ENCODE measurements at regions not wholly inside any gene's neighbourhood (a gene's known extent, or its start where the extent isn't known, plus 50 kb on each side); places are given as distances from the start of the nearest gene placed in this dataset.

DNA sequence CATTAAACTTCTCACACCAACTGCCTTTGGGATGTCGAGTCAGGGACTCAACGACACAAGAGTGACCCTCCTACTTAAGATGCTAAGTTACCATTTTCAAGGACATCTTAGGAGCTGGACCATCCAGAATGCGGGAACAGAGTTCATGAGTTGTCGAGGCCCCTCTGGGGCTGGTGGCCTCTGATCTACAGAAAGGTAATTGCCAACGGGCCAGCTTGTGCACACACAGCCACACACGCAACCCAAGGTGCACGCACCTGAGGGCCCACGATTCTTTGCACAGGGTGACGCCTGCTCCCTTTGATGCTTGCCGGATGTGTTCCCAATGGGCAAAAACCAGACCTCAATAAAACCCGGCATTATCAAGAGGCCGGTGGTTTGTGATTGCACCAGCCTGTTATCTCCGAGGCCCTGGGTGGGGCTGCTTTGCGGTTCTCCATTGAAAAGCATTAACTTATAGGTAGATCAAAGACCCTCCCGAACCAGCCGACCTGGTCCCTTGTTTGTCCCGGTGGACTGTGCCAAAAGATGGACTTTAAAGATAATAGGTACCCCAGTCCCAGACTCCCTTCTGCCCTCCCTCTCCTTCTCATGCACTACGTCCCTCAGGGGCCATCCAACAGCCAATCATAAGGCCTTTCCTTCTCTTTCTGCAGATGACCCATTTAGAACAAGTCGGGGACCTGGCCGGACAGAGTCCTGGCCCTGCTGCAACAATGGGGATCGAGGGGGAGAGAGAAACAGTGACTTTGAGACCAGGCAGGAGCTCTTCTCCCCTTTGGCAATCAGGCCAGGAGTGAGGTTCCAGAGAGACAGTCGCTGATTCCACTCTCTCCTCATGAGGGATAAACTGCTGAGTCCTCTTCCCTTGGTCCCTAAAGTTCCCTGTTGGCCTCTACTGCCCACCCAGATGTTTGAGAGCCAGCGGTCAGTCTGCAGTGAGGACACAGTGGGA, 292.5 kb downstream of the SOX9 start:
- TF ChIP-seq, protein P1, sequence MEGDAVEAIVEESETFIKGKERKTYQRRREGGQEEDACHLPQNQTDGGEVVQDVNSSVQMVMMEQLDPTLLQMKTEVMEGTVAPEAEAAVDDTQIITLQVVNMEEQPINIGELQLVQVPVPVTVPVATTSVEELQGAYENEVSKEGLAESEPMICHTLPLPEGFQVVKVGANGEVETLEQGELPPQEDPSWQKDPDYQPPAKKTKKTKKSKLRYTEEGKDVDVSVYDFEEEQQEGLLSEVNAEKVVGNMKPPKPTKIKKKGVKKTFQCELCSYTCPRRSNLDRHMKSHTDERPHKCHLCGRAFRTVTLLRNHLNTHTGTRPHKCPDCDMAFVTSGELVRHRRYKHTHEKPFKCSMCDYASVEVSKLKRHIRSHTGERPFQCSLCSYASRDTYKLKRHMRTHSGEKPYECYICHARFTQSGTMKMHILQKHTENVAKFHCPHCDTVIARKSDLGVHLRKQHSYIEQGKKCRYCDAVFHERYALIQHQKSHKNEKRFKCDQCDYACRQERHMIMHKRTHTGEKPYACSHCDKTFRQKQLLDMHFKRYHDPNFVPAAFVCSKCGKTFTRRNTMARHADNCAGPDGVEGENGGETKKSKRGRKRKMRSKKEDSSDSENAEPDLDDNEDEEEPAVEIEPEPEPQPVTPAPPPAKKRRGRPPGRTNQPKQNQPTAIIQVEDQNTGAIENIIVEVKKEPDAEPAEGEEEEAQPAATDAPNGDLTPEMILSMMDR (IDR thresholded peaks at IDR 0.05; ENCODE audit: insufficient read depth, missing control alignments): no peak
- no peak for FAIRE-seq

DNA sequence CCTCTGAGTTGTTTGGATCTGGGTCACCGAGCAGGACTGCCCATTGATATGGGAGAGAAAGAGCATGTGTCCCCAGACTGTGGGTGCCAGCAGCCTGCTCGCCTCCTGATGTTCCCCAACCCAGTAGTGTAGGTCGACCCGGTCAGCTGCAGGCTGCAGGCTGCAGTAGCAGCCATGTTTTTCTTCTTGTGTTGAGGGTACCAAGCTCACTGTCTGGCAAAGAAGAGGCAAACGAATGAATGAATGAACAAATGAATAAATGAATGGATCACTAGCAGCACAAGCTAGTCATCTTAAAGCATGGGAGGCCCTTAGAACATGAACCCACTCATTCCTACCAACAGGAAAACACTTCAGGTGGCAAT, 293.2 kb downstream of the SOX9 start:
- FAIRE-seq (no peak), DNase-seq (ENCODE audit: insufficient read length, low spot score) (no peak)
- TF ChIP-seq, protein P1 (IDR thresholded peaks at IDR 0.05; ENCODE audit: insufficient read depth, missing control alignments): no peak

More for the DNA sequence above, 292.5 kb downstream of the SOX9 start:
- DNase-seq (ENCODE audit: insufficient read length, low spot score): no peak

DNA sequence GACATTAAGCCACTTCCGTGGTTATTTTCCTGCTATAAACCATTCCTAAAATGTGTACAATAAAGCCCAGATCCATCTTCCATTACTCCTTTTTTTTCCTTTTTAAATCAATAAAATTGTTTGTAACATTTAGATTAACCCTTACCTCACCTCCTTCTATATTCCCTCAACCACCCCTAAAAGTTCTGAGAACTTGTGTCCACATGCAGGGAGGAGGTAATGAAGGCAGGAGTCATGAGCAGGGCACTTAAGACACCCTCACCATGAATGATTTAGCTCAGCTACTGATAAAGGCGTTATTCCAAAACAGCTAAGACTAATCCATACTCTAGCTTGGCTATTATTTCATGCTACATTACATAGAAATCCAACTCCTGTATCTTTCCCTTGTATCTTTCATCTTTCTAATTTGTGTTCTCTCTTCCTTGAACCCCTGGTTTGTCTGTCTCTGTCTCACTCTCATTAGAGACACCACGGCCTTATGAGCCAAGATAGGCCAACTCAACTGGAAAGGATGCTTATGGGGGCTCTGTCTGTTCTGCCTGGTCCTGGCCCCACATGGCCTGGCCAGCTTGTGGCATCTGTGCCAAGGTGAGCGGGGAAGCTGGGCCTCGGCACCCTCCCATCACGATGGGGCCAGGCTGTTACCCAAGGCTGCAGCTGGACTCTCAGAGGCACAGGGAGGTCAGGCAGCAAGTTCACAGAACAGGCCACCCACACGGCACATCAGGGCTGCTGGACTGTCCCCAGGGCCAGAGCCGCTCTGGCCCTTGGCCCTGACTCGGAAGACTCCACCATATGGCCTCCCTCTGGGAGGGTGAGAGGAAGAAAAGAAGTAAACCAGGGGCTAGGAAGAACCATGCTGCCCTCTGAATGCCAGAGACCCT, 294.4 kb downstream of the SOX9 start:
- FAIRE-seq: no peak

DNA sequence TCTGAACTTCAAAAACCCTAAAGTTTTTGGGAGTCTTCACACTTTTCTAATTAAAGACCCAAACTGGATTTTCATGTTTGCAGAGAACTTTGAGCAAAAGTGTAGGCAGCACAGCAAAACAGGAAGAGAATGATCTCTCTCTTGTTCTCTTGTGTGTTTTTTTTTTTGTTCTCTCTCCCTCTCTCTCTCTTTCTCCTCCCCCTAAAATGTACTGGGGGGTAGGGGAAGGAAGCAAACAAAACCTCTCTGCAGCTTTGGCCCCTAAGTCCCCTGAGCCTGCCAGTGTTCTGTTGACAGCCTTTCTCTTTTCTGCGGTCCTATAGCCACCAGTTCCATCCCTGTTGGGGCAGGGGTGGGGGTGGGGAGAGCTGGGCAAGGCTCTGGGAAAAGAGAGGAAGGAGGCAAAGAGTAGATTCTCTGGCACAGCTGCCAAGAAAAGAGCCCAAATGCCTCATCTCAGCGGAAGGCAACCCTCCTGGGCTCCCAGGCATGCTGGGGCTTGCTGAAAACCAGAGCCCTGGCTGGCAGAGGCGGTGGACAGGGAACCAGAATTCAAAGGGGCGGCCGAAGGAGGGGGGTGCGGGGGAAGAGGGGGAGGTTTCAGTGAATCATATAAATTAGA, 295.3 kb downstream of the SOX9 start:
- no peak for DNase-seq (ENCODE audit: insufficient read length, low spot score)
- TF ChIP-seq, protein P1 (IDR thresholded peaks at IDR 0.05; ENCODE audit: insufficient read depth, missing control alignments): no peak

More for the DNA sequence above, 294.4 kb downstream of the SOX9 start:
- TF ChIP-seq, protein P1 (IDR thresholded peaks at IDR 0.05; ENCODE audit: insufficient read depth, missing control alignments): no peak
- no peak for DNase-seq (ENCODE audit: insufficient read length, low spot score)

DNA sequence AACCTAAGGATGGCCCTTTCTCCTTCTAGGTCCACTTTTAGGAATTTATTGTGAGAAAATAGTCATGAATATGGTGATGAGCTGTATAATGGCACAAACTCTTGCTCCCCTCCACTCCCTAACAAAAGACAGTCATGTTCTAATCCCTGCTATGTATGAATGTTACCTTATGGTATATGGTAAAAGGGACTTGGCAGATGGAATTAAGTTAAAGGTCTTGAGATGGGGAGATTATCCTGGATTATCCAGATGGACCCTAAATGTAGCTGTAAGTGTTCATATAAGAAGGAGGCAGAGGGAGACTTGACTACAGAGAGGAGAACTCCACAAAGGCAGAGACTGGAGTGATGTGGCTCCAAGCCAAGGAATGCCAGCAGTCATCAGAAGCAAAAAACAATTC, 296.1 kb downstream of the SOX9 start:
- TF ChIP-seq, protein P1 (IDR thresholded peaks at IDR 0.05; ENCODE audit: insufficient read depth, missing control alignments): no peak
- no peak for FAIRE-seq
- no peak for DNase-seq (ENCODE audit: insufficient read length, low spot score)

More for the DNA sequence above, 295.3 kb downstream of the SOX9 start:
- no peak for FAIRE-seq

DNA sequence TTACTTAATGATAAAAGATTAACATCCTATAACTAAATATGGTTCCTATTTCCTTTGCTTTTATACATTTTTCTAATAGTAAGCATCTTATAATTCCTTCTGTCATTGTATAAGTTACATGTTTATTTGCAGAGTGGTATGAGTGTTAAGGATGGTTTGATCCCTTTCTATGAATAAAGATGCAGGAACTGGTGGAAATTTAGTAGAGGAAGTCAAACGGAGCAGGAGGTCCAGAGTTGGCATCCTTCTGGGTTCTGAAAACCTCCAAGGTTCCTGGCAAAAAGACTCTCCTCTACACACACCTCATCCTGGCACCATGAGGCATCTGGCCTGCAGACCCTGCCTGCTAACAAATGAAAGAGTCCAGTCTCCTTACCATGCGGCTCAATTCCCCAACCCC, 296.8 kb downstream of the SOX9 start:
- no peak for DNase-seq (ENCODE audit: insufficient read length, low spot score)
- FAIRE-seq: no peak
- TF ChIP-seq, protein P1 (IDR thresholded peaks at IDR 0.05; ENCODE audit: insufficient read depth, missing control alignments): no peak
